Gastroesophageal sphincter (tissue), 3 donors: ENCODE measurements at regions not wholly inside any gene's neighbourhood (a gene's known extent, or its start where the extent isn't known, plus 50 kb on each side); places are given as distances from the start of the nearest gene placed in this dataset.

Experiments used
- CTCF ChIP-seq, 4 experiments: fragments of 200-600 bp in 2 of 4; fragments of 450-650 bp in 2 of 4; sonication (generic) in 1 of 4; IDR thresholded peaks; one replicate each; pipeline ENCODE4 v1.5.1; 2017 to 2019; ENCODE audit warnings: antibody characterized with exemption in 4 of 4, mild to moderate bottlenecking in 2 of 4, moderate library complexity in 2 of 4
- EP300 ChIP-seq: sonication (generic); formaldehyde crosslinking; IDR thresholded peaks from one replicate; pipeline ENCODE4 v1.6.1; 2017; ENCODE audit warnings: antibody characterized with exemption, mild to moderate bottlenecking

GRCh38 chr12:92411687-92412086 lies 266.0 kb upstream of the BTG1 start:
- TF ChIP-seq CTCF (IDR thresholded peaks at IDR 0.05), result no peak
- TF ChIP-seq EP300, result no peak
